Stimulated activated CD8-positive, alpha-beta memory T cell treated with anti-CD3 and anti-CD28 coated beads, Interleukin-15, amount 100 ng/mL, for 4 hours (primary cell): ENCODE measurements at regions not wholly inside any gene's neighbourhood (a gene's known extent, or its start where the extent isn't known, plus 50 kb on each side); places are given as distances from the start of the nearest gene placed in this dataset.
"Not testable (repeated sequence)": the region's sequence is repeated elsewhere in the genome, so short reads cannot be mapped to it uniquely, and the experiment has no call there.

Experiments
- DNase-seq, 2 donors: peaks; one replicate each; pipeline ENCODE4 v3.0.0-alpha.2; 2020; ENCODE audit warnings: low read depth in 2 of 2

DNA sequence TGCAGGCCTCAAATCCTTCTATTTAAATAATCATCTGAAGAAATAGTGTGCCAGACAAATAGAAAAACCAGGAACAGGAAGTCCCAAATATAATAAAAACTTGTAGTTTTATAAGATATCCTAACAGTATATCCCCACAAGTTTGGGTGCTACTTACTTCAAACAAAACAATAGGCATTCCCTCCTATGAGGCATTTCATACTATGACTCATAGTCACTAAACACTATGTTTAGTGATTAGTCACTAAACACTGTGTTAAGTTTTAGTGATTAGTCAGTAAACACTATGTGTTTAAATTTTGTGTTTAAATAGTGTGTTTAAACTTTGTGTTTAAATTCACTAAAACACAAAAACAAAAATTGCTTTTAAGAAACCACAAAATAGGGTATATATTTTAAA is 407.0 kb upstream of the CDH19 start:
- no peak for DNase-seq

DNA sequence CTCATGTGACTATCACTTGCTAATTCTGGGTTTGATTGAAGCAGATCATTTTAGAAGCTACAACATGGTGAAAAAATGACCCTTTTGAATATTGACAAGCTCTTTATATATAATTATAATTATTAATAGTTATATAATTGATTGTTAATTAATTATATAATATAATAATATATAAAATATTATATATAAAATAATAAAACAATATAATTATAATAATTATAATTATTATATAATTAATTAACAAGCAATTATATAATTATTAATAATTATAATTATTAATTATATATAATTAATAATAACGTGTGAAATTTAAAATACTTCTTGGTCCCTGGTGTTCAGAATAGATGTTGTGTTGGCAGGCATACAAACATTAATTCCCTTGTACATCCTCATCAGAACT is 404.1 kb upstream of the CDH19 start:
- no peak for DNase-seq

DNA sequence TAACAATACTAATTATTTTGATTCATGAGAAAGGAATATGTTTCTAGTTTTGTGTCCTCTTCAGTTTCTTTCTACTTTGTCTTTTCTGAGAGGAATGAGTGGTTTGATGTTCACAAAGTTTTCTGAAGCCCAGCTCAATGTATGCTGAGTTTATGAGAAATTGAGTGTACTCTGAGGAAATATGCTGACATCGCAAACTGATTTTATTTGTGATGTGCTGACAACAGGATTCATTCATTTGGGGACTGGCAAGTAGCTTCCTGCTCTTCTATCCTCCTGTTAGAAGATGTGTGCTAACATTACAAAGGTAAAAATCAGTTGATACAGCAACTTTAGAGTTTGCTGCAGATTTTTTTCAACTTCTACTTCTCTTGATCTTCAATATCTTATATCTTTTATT is 403.2 kb upstream of the CDH19 start:
- DNase-seq: no peak

DNA sequence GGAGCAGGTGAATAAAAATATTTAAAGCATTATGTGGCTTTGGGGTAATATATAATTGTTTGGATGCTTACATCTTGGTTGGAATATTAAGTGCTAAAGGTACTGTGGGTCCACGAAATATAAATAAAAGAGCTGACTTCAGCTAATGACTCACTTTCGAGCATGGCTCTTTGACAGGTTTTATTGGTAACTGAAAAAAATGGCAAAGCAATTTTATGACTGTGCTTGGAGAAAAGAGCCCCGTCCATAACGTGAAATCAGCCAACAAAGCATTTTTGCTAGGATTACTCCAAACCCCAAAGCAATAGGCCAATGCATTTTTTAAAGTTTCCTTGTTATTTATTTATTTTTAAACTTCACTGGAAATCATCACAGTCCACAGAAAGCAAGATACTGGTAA is 397.2 kb upstream of the CDH19 start:
- no peak for DNase-seq

DNA sequence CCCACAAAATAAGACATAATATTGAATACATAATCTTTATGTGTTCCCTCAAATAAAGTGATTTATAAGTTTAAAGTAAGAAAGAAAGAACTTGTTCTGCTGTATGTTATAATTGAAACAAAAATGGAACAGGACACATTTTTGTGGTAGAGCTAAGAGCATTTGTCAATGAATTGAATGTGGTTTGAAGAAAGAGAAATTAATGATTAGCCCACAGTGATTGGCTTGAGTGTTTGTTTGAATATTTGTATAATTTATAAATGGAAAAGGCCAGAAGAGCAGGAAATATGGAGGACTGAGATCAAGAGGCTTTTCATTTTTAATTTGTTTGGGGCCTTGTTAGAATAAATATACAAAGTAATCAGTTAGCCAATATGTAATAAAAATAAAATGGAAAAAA is 395.1 kb upstream of the CDH19 start:
- DNase-seq: no peak

DNA sequence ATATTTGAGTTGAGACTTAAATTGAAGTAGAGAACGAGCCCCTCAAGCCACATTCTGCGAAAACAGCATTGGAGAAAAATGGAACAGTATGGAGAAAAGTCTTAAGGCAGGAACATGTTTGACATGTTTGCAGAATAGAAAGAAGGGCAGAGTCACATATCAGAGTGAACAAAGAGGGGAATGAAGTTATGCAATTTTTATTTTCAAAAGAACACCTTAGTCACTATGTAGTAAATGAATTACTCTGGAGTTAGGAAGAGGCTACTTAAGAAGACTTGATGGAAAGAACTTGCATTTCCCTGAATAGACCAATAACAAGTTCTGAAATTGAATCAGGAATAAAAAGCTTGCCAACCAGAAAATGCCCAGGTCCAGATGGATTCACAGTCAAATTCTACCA is 391.4 kb upstream of the CDH19 start:
- DNase-seq: no peak

DNA sequence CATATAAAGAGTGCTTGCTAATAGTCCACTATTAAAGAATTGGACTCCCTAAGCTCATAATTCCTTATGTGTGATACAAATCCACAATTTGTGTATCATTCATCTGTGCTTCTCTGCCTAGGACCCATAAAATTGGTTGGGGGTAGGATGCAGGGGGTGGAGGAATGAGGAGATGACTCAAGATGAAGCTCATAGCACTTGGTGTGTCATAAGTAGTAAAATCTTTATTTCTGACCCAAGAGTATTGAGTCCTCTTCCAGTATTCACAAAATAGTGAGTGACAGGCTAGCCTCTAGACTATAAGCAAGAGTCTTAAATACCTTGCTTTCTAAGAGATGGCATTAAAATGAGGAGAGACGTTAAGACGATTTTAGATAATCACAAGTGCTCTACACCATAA is 390.9 kb upstream of the CDH19 start:
- no peak for DNase-seq

DNA sequence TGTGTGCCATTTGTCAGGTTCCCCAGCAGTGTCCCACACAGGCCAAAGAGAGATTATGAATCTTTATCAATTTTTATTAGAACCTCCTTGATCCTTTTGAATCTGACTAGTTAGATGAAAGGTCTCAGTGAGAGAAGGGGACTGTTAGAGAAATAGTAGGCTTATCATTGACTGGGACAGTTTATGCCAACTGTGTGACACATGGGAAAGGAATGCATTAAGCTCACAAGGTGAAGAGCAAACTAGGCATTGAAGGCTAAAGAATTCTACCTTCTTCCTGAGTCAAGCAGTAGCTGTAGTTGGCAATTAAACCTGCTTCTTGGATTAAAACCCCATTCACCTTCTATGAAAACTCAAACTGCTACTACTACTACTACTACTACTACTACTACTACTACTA is 389.6 kb upstream of the CDH19 start:
- no peak for DNase-seq

DNA sequence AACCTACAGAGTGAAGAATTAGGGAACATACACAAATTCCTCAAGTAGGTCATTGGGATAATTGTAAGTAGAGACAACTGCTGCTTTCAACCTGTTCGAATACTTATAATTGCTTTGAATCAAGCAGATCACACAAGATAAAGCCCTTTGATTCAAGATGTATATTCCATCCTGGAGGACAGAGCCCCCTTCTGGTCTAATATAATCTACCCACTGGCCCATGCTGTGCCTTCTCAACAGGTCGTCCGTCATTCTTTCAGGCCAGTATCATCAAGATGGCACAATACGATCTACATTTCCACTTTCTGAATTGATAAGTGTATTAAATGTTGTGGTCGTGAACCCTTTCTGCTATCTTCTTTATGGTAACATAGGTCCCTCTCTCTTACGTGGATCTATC is 387.0 kb upstream of the CDH19 start:
- no peak for DNase-seq

DNA sequence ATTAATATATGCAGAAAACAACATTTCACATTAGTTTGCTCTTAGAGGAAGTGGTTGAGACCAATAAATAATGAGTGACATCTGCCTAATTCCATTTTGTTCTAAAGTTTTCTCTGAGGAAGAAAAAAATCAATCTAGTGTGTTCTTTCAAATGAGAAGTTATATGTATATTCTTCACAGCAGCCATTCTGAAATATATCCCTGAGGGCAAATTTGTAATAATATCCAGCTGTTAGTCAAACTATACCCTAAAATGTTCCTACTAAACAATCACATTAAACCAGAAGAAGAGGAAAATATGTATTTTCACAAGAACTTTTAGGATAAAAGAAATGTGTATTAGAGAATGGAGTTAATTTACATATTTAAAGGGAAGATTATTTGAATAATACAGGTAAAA is 375.1 kb upstream of the CDH19 start:
- no peak for DNase-seq

DNA sequence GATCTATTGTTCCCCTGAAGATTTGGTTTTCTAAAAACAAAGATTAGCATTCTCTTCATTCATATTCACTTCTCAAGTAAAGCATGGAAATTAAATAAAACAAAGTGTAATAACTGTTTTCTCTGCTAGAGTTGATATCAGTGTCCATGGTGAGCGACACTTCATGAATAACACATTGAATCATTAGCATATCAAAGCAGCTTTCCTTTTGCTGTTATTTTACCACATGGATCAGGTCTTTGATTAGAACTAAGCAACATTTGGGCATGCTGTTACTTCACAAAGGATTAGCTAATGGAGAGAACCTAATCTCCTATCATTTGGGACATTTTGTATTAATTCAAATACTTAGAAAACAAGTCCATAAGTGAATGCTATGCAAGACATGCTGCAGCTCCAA is 368.8 kb upstream of the CDH19 start:
- DNase-seq: no peak

DNA sequence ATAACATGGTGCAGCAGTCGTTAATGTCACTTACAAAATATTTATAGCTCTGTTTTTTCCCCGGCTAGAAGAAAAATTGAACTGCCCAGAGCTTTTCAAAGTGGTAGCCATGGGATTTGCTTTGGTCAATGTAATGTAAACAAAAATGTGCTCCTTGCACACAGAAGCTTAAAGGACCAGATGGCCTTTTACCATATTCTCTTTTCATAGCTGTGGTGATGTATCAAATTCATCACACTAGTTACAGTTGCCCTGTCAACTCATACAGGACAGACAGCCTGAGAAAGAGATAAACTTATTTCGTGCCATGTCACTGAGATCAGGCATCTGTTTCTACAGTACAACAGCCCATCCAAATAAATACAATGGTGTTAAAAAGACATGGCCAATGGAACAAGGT is 368.1 kb upstream of the CDH19 start:
- DNase-seq: no peak

DNA sequence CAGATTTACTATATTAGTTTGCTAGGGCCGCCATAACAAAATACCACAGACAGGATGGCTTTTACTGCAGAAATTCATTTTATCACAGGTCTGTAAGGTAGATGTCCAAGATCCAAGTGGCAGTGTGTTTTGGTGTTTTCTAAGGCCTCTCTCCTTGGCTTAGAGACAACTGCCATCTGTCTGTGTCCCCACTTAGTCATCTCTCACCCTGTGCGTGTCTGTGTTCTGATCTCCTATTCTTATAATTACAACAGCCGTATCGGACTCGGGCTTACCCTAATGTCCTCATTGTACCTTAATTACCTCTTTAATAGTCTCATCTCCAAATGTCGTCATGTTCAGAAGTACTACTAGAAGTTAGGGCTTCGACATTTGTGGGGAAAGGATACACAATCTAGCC is 362.3 kb upstream of the CDH19 start:
- DNase-seq: no peak

DNA sequence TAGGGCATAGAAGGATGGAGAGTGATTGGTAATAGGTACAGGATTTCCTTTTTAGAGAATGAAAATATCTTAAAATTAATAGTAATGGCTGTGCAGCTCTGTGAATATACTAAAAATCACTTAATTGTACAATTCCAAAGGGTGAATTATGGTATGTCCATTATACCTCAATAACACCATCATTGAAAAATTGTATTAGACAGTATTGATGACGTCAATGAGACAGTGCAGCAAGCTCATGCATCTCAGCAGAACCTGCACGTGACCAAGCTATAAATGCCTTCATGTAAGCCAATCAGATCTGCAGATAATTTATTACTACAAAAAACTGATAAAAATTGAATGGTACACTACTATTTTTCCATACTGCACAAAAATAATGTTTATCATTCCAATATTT is 354.4 kb upstream of the CDH19 start:
- DNase-seq: no peak

DNA sequence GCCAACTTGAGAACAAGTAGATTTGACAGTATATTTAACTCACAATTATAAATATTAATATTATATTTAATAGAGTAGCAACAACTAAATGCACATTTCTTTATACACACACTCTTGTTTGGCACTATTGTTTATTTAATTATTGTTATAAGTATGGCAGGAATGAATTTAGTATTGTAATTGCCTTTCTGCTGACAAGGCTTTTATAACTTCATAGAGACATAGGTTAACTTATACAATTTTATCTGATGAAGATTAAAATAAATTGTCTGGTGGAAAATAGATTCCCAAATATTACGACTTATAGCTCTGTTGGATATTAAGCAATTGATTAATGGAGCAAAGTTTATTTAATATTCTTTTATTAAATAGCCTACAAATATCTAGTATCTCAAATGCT is 347.9 kb upstream of the CDH19 start:
- DNase-seq: no peak

DNA sequence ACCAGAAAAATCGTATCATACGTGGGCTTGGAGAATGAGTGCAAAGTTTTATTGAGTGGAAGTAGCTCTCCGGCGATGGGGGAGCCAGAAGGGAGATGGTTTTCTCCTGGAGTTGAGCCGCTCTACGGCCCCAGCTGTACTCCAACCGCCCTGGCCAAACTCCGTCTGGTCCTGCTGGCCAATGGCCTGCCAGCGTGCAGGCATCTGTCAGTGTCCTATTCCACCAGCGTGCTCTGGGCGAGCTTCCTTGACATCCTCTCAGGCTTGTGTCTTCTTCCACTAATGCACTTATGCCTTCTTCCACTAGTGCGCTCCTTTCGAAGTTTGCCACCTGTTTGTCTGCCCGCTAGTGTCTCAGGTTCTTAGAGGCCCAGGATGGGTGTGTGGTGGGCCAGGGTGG is 345.5 kb upstream of the CDH19 start:
- DNase-seq: no peak

DNA sequence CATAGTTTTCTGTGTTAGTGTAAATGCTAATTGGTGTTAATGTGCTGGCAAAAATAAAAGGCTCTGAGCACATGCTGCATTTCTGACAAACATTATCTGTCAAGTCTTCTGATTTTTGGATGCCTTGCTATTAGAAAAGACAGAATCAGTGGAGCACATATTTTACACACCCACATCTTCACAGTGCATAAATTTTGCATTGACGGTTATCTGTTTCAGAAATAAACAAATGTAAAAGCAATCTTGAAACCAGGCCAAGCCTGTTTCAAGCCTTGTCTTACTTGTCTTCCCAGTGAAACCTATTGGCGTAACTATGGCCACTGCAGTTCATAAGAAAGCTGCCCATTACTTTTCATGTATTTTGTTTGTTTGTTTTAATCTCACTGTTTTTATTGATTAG is 333.7 kb upstream of the CDH19 start:
- no peak for DNase-seq

DNA sequence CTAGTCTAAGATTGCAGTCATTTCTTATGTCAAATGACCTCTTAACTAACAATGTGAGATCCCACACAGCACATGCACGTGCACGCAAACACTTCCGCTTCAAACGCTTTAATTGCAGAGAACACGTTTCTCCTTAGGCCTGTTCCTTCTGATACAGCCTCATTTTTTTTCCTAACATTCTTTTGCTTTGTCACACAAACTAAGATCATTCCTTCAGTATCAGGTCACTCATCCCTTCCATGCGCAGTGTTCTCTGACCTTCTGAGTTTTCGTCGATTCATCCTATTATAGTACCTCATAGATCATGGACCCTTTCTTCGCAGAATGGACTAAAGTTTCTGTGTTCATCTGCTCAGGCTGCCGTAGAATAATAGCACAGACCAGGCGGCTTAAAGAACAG is 327.1 kb upstream of the CDH19 start:
- DNase-seq: no peak

DNA sequence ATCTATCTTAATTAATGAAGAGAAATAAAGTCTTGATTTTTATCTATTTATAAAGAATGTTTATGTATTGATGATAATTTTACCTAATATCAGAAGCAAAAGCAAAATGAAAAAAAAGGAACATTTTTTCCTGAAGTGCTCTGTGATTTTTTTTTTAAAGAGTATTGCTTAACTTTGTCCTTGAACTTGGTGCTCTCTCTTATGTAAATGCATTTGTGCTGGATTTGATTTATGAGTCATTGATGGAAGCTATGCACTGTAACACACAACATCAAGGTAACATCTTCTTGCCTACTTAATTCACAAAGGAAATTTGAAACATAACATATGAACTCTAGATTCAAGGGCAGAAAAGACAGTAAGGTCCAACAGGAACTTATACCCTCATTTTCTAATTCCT is 312.9 kb upstream of the CDH19 start:
- DNase-seq: no peak

DNA sequence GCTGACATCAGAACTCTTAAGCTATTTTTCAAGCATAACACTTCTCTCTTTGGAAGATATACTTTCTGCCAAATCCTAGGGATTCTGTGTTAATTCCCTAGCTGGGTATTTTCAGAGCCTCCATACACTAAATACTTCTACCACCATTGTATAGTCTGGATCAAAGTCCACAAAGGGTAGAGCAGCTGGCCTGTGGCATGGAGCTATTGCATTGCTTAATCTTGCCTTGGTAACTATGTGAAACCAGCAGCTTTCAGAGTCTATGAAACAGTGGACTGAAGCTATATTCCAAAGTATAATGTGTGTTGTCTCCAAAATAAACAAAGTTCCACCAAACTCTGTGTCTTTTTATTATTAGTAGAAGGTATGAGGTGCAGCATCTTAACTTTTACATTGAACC is 296.9 kb upstream of the CDH19 start:
- no peak for DNase-seq

DNA sequence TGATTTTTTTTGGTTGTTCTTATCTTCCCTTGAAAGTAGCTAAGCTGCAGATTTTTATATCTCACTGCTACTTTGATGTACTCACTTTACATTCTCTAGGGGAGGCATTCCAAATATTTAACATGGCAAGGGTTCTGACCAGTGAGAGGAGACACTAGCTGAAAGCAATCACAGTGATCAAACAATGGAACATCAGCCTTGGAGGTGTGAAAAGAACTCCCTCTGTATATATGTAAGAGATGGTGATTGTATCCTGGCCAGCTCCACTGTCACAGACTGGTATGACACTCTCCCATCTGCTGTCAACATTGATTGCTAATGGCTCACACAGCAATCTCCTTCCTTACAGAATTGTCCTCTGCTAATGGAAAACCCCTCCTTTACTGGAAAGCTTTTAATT is 291.7 kb upstream of the CDH19 start:
- DNase-seq: no peak

DNA sequence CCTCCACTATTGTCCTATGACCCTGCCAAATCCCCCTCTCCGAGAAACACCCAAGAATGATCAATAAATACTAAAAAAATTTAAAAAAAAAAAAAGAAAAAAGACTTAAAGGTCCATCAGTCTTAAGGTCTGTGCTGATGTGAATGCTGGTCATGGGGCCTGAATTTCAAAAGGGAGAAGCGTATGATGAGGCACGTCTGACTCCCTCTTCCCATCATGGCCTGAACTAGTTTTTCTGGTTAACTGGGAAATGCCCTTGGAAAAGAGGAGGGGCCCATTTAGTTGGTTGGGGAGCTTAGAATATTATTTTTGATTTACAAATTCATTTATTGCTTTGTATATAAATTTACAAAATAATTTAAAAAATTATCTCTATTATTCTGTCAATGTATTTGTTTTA is 291.0 kb upstream of the CDH19 start:
- no peak for DNase-seq

DNA sequence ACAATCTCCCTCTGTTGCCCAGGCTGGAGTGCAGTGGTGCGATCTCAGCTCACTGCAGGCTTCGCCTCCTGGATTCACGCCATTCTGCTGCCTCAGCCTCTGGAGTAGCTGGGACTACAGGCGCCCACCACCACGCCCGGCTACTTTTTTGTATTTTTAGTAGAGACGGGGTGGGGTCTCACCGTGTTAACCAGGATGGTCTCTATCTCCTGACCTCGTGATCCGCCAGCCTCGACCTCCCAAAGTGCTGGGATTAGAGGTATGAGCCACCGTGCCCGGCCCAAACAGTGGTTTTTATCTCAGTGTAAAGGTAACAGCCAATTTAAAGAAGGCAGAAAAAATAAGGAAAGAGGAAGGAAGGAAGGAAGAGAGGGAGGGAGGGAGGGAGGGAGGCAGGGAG is 288.5 kb upstream of the CDH19 start:
- DNase-seq: not testable (repeated sequence)

DNA sequence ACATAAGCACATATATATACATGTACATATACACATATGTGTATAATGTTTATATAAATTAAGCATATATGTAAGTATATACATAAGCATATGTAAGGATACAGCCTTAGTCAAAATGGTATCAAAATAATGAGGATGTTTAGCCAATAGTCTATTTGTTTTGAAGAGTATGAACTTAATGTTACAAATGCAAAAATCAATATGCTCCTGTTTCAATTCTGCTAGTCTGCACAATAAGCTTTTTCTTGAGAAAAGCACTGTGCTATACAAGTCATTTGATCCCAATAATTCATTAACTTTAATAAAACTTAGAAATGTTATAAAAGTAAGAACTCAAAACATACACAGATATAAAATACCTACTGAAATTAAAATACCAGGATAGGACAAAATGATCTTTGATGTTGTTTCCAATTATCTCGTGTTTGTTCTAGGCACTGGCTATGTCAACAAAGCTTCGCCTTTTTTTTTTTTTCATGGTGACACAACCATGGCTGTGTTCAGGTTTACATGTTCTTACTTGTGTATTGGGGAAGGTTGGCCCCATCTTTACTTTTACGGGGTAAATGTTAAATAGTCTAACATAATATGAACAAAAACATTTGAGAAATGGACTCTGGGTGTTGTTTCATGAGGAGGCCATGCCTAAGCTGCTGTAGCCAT is 271.1 kb upstream of the CDH19 start:
- no peak for DNase-seq

DNA sequence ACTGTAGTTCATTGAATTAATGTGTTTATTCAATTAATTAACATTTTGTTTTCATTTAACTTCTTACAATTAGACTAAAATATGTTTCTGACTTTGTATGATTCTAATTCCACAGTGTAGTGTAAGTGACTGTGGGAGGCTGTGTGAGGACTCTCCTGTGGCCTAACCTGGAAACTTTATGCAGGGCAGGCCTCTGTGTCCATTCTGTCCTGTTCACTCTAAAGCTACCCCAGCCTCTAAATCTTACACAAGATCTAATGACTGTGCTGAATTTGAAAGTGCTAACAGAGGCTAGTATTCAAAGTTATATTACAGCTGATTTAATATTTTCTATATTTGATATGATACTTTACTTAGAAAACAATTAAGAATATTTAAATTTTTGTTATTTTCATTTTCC is 270.5 kb upstream of the CDH19 start:
- no peak for DNase-seq
